ENCODE measurements at regions not wholly inside any gene's neighbourhood (a gene's known extent, or its start where the extent isn't known, plus 50 kb on each side); places are given as distances from the start of the nearest gene placed in this dataset.
"Not testable (repeated sequence)": the region's sequence is repeated elsewhere in the genome, so short reads cannot be mapped to it uniquely, and the experiment has no call there.

DNA sequence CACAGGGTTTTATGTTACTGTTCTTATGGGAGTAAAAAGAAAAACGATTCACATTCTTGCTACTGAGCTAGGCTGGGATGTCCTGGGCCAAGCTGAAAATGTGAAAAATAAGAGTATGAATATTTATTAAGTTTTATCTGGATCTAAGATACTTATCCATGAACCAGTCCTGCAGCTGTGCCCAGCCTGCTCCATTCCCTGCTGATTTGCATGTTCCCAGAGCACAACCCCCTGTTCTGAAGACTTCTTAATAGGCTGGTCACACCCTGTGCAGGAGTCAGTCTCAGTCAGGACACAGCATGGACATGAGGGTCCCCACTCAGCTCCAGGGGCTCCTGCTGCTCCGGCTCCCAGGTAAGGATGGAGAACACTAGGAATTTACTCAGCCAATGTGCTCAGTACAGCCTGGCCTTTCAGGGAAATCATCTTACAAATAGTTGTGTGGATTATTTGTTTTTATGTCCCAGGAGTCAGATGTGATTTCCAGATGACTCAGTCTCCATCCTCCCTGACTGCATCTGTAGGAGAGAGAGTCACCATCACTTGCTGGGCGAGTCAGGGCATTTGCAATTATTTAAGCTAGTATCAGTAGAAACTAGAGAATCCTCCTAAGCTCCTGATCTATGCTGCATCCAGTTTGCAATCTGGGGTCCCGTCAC lies 1319.1 kb downstream of the RPIA start:
- TF ChIP-seq, protein P1, sequence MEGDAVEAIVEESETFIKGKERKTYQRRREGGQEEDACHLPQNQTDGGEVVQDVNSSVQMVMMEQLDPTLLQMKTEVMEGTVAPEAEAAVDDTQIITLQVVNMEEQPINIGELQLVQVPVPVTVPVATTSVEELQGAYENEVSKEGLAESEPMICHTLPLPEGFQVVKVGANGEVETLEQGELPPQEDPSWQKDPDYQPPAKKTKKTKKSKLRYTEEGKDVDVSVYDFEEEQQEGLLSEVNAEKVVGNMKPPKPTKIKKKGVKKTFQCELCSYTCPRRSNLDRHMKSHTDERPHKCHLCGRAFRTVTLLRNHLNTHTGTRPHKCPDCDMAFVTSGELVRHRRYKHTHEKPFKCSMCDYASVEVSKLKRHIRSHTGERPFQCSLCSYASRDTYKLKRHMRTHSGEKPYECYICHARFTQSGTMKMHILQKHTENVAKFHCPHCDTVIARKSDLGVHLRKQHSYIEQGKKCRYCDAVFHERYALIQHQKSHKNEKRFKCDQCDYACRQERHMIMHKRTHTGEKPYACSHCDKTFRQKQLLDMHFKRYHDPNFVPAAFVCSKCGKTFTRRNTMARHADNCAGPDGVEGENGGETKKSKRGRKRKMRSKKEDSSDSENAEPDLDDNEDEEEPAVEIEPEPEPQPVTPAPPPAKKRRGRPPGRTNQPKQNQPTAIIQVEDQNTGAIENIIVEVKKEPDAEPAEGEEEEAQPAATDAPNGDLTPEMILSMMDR (conservative IDR thresholded peaks at IDR 0.05; ENCODE audit: low read length) = not testable (repeated sequence)
- TF ChIP-seq EZH2phosphoT487 (IDR thresholded peaks at IDR 0.05; ENCODE audit: borderline replicate concordance) = not testable (repeated sequence)
